ENCODE measurements at regions not wholly inside any gene's neighbourhood (a gene's known extent, or its start where the extent isn't known, plus 50 kb on each side); places are given as distances from the start of the nearest gene placed in this dataset.

DNA sequence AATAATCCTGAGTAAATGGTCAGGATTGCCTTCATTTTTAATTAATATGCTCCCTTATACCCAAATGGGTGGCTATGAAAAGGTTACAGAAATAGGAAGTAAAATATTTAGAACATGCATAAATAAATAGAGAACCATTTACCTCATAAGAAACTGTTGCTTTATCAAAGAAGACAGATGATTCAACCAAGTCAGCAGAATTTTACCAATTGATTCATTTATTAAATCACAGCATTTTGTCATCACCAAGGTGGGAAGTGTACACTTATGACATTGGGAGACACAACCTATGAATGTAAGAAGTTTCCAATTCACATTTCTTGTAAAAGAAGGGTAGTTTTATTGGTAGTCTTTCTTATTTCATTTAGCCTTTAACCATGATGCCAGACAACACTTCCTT lies 870.3 kb upstream of the CHORDC1 start:
- TF ChIP-seq, protein P1, sequence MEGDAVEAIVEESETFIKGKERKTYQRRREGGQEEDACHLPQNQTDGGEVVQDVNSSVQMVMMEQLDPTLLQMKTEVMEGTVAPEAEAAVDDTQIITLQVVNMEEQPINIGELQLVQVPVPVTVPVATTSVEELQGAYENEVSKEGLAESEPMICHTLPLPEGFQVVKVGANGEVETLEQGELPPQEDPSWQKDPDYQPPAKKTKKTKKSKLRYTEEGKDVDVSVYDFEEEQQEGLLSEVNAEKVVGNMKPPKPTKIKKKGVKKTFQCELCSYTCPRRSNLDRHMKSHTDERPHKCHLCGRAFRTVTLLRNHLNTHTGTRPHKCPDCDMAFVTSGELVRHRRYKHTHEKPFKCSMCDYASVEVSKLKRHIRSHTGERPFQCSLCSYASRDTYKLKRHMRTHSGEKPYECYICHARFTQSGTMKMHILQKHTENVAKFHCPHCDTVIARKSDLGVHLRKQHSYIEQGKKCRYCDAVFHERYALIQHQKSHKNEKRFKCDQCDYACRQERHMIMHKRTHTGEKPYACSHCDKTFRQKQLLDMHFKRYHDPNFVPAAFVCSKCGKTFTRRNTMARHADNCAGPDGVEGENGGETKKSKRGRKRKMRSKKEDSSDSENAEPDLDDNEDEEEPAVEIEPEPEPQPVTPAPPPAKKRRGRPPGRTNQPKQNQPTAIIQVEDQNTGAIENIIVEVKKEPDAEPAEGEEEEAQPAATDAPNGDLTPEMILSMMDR (IDR thresholded peaks at IDR 0.05; ENCODE audit: low read depth, low read length, poor library complexity, severe bottlenecking) = no peak
- no peak for TF ChIP-seq EZH2phosphoT487 (IDR thresholded peaks at IDR 0.05; ENCODE audit: borderline replicate concordance, low read length)

Data from DOHH2 (cell line).